ENCODE measurements at regions not wholly inside any gene's neighbourhood (a gene's known extent, or its start where the extent isn't known, plus 50 kb on each side); places are given as distances from the start of the nearest gene placed in this dataset.

- TF ChIP-seq REST (IDR thresholded peaks at IDR 0.05; ENCODE audit: low read depth, low read length), result no peak
- TF ChIP-seq MXI1 (IDR thresholded peaks at IDR 0.05; ENCODE audit: low read depth, low read length), result no peak
- no peak for TF ChIP-seq SREBF1 (IDR thresholded peaks at IDR 0.05; ENCODE audit: low read length)
- no peak for TF ChIP-seq ZBTB33 (IDR thresholded peaks at IDR 0.05)
These were observed 262.3 kb downstream of the PTEN start (continued) for GRCh38 chr10:88125766-88126165.

- ATAC-seq (peak; percentile 48), FAIRE-seq (no peak), DNase-seq (ENCODE audit: low read depth, low spot score) (no peak)
- POLR2A ChIA-PET, result no interaction called here
- Histone ChIP-seq H3K27me3 (replicated peaks in 1 of 2; ENCODE audit: control insufficient read depth in 2 of 2, insufficient read depth in 2 of 2, low read length in 1 of 2) (no peaks in the 10 kb centered on the region), H2AFZ (ENCODE audit: control insufficient read depth, low read depth, low read length) (no peak overlapping the region), H3K79me2 (ENCODE audit: control insufficient read depth, insufficient read depth, low read length) (no peaks in the 10 kb centered on the region), H3K4me2 (ENCODE audit: control insufficient read depth, insufficient read depth) (no peak overlapping the region), H3K36me3 (ENCODE audit: control insufficient read depth in 2 of 2, insufficient read depth in 2 of 2, low read length in 1 of 2) (no peaks in the 10 kb centered on the region), H4K20me1 (ENCODE audit: control insufficient read depth, insufficient read depth) (no peaks in the 10 kb centered on the region), H3K27ac (ENCODE audit: control insufficient read depth, insufficient read depth) (no peak overlapping the region), H3K4me3 (no peak overlapping the region), H3K9me3 (replicated peaks; ENCODE audit: control insufficient read depth, insufficient read depth, low read length) (no peaks in the 10 kb centered on the region; the same call in 2 of the 3 replicates), H3K9ac (ENCODE audit: control insufficient read depth, insufficient read depth, low read length) (no peak overlapping the region), H3K4me1 (ENCODE audit: control insufficient read depth, insufficient read depth, low read length) (no peaks in the 10 kb centered on the region)
- CTCF ChIA-PET, result no interaction called here
- WGBS (ENCODE audit: insufficient coverage, insufficient replicate concordance, low lambda C conversion rate, missing lambda C conversion rate), result 0% methylated on average over 1 of the region's 1 CpG
- no TSS peak for BruUV-seq (replicated peaks)
- in situ Hi-C loops (cut with MboI), result no loop called here
- intact Hi-C loops (cut with micrococcal nuclease; ENCODE audit: unreplicated experiment), result no loop called here
- SMC1A ChIA-PET (ENCODE audit: uncharacterized antibody, unreplicated experiment), result no interaction called here
- RAD21 ChIA-PET (ENCODE audit: unreplicated experiment), result no interaction called here
- TF ChIP-seq SIX5 (IDR thresholded peaks at IDR 0.05; ENCODE audit: low read depth, low read length, severe bottlenecking), result no peak
- no peak for TF ChIP-seq IRF5 (IDR thresholded peaks at IDR 0.05; ENCODE audit: borderline replicate concordance)
- no peak for TF ChIP-seq ATF2 (IDR thresholded peaks at IDR 0.05; ENCODE audit: low read length)
- TF ChIP-seq SMAD1 (IDR thresholded peaks at IDR 0.05; ENCODE audit: low read depth, partially characterized antibody), result no peak
- TF ChIP-seq SIN3A (IDR thresholded peaks at IDR 0.05; ENCODE audit: low read depth, low read length), result no peak
- no peak for TF ChIP-seq ZSCAN29 (IDR thresholded peaks at IDR 0.05)
- no peak for TF ChIP-seq ZNF384 (IDR thresholded peaks at IDR 0.05; ENCODE audit: borderline replicate concordance, low read depth, low read length)
- no peak for TF ChIP-seq TBL1XR1 (IDR thresholded peaks at IDR 0.05; ENCODE audit: low read depth, low read length)
- TF ChIP-seq CTCF (IDR thresholded peaks at IDR 0.05 in 2 of 3, conservative IDR thresholded peaks at IDR 0.05 in 1 of 3; ENCODE audit: control insufficient read depth in 2 of 3, extremely low read depth in 1 of 3, insufficient read depth in 1 of 3, low read depth in 3 of 3, low read length in 3 of 3), result no peak
- no peak for TF ChIP-seq TAF1 (IDR thresholded peaks at IDR 0.05; ENCODE audit: borderline replicate concordance, low read depth, low read length)
These were observed 263.3 kb downstream of the PTEN start for GRCh38 chr10:88126699-88127098.

All from GM12878 (cell line).